CD4-positive, alpha-beta T cell treated with Interleukin-4 for 1 hour (primary cell): ENCODE measurements at regions not wholly inside any gene's neighbourhood (a gene's known extent, or its start where the extent isn't known, plus 50 kb on each side); places are given as distances from the start of the nearest gene placed in this dataset.

Experiments
- DNase-seq, 2 donors: peaks; one replicate each; pipeline ENCODE4 v3.0.0-alpha.2; 2020 to 2022

GRCh38 chrX:69110116-69110530, 55.1 kb downstream of the PJA1 start:
- no peak for DNase-seq

DNA sequence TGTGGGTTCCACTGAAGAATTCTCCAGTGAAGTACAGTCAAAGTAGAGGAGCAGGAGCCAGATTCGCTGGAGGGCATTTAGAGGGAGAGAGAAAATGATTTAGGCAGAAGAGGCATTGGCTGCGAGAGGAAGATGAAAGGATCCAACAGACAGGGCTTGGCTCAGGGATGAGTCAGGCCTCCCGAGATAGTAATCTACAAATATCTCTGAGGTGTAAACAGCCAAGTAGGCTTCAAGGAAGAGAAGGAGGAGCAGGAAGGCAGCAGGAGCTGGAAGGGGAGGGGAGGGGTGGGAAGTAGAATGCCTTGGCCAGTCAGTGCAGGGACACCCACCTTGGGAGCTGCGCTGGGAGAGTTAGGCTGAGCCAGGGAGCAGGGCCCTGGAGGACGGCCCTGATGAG, 55.5 kb downstream of the PJA1 start:
- no peak for DNase-seq

DNA sequence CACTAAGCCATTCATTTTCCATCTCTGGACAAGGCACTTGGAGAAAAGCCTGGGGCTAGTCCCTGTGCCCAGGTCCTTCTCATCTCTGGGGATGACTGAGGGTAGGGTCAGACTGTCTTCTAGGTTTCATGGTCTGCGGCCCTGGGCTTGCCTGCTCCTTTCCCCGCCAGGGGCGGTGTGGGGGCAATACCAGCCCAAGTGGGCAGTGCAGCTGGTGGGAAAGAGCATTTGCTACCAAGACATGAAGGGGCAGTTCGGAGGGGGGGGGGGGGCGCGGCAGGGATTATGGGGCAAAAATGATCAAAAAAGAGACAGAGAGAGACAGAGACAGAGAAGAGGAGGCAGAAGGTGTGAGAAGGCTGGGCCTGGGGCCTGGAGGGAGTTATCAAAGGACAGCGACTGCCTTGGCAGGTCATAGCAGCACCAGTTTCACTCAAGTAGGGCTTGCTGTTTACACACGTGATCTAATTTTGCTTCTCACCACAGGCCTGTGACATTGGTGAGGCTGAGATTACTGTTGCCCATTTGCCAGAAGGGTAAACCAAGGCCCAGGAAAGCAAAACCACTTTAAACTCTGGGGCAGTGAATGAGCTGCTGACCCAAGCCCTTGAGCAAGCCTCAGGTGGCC, 56.1 kb downstream of the PJA1 start:
- DNase-seq = no peak

DNA sequence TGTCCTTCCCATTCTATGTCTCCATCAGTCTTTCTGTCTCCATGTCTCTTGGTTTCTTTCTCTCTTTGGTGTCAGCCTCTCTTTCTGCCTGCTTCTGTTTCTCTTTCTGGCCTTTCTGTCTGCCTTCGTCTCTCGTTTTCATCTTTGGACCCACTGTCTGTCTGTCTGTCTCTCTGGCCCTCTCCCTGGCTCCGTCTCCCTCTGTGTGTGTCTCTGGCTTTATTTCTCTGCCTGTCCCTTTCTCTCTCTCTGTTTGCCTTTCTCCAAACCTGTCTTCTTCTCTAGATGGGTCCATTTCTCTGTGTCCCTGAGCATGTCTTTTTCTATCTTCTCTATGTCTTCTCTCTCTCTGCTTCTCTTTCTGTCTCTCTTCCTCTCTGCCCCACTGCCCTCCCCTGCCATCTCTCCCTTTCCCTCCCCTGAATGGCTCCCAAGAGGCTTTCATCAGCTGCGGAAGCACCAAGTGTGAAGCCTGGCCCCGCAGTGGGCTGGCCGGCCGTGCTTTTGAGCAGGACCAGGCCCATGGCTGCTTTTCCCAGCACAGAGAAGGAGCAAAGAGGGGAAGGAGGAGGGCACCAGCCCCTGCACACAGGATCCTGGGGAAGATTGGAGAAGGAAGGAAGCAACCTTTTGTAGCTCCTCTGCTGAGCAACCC, 57.4 kb downstream of the PJA1 start:
- DNase-seq = no peak

GRCh38 chrX:69107231-69107739, 58.0 kb downstream of the PJA1 start:
- no peak for DNase-seq

GRCh38 chrX:69104756-69105434, 60.4 kb downstream of the PJA1 start:
- no peak for DNase-seq

DNA sequence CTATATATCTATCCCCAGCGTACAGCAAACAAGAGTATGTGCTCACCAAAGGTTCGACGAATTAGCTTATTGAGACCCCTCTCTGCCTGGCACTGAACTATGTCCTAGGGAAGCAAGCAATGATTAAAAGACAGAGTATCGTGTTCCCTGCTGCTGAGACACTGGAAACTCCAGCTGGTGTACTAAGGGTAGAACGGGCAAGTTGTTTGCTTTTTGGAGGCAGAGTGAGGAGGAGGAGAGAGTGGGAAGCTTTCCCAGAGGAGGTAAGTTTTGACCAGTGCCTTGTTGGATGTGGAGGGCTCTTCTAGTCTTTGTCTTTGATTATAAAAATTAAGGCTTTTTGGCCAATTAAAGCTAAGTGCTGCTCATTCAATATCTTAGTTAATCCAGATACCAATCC, 61.7 kb downstream of the PJA1 start:
- no peak for DNase-seq

- no peak for DNase-seq
Measured at GRCh38 chrX:69102612-69103194, 62.5 kb downstream of the PJA1 start.

DNA sequence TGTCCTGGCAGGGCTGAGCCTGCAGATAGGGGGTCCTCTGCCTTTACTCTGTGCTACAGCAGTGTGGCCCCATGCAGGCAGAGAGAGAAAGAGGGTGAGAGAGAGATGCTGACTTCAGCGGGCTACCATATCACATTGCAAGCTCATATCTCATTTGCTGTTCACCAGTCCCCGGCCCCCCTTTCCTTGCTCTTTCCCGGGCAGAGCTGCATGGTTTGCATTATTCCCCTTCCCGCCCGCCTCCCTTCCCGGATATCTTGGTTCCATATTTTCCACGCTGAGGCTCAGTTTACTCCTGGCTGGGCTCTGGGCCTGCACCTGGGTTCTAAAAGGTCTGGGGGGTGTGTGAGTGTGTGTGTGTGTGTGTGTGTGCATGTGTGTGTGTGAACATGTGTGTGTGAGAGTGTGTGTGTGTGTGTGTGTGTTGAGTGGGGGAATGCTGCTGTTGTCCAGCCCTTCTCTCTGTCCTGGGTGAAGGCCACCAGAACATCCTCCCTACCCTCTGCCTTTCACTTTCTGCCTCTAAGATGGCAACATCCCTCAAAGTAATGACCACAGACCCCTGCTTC, 63.5 kb downstream of the PJA1 start:
- DNase-seq = no peak

DNA sequence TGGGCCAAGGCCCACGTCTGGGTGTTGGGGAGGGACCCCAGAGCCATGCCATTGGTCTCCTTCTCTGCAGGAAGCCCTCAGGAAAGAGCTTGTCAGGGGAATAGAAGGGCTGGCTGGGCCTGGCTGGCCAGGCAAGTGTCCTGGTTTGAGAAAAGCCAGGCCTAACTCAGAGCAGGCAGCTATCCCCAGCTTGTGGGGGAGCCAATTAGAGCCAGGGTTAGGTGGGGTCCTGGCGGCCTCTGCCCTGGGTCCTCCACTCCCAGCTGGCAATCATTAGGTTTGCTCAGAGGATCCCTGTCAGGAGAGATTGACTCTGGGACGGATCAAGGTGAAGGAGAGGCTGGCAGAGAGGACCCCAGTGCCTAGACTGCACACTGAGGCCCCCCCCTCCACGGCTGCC, 64.8 kb downstream of the PJA1 start:
- no peak for DNase-seq

DNA sequence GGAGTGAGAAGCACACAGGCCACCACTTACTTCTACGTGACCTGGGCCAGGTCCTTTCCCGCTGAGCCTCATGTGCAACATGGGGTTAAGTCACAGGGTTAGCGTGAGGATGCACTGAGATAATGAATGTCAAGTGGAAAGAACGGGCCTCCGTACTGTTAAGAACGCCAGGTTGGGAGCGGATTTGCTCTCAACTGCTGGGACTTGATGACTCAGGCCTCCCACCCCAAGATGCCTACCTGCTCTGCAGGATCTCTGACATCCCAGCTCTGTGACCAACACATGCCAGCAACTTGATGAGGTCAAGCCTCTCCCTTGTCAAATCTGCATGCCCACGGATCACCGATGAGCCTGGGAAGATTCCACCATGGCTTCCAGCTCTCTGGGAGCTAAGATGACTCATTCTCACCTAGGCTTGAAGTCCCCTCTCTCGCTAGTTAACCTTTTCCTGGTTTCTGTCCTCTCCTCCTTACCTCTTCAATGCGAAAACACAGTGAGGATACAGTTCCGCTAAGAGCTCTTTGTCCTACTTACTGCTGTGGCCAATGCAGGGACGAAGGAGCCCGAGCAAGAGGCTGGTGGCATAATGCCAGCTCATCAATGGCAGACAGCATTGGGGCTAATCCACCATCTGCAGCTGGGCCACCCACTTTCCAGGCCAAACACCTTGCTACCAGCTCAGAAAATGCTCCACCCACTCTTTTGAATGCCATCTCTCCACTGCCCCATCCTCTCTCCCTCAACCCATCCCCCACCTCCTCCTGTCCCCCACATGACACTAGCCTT, 67.6 kb downstream of the PJA1 start:
- no peak for DNase-seq

GRCh38 chrX:69096963-69097362, 68.3 kb downstream of the PJA1 start:
- DNase-seq = no peak

- no peak for DNase-seq
Measured at GRCh38 chrX:69094977-69095669, 70.1 kb downstream of the PJA1 start.

DNA sequence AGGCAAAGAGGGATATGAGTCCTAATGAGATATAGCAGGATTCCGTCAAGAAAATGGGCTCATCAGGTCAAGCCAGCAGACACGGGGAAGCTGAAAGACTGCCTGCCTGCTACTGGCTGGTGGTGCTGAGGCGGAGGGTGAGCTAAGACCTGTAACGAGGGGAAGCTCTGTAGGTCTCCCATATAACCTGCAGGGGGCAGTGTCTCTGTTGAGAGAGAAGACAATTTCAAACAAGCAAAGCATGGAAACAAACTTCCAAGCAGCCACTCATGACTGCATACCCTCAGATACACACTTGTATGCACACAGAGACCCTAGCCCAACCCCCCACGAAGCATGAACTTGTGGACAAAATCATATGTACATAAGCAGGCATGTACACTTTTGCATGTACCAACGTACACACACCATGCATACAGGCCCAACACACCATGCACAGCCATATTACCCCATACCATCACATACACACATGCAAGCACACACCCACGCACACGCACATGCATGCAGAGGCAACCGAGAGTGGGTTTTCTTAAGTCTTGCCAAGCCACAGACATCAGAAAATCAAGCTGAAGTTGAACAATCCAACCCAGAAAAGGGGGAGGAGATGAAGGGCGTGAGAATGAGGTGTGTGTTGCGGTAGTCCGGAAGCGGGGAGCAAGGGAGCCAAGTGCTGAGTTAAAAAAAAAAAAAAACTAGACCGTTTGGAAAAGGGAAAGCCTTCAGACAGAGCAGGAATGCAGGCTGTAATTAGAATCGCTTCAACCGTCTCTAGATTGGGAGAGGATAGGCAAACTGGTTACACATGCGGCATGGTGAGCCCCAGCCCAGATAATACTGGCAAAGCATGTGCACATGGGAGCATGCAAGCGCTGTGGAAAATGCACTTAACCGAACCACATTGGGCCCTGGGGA, 71.0 kb downstream of the PJA1 start:
- peak; percentile 14 to 26 for DNase-seq

DNA sequence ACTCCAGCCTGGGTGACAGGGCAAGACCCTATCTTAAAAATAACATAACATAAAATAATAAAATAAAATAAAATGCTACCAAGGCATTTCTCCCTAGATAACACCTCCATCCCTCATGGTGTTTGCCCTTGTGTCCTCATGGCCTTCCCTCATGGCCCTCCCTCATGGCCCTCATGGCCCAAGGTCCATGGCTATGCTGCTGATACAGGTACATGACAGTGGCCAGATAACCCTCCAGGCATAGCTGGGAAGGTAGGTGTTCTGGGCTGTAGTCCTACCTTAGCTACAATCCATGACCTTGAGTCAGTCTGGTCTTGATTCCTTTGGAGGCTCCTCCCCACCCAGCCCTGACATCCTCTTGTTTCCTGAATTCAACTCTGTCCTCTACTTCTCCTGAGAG, 75.2 kb downstream of the PJA1 start:
- no peak for DNase-seq

- DNase-seq = no peak
Measured at GRCh38 chrX:69089203-69089602, 76.0 kb downstream of the PJA1 start.

DNA sequence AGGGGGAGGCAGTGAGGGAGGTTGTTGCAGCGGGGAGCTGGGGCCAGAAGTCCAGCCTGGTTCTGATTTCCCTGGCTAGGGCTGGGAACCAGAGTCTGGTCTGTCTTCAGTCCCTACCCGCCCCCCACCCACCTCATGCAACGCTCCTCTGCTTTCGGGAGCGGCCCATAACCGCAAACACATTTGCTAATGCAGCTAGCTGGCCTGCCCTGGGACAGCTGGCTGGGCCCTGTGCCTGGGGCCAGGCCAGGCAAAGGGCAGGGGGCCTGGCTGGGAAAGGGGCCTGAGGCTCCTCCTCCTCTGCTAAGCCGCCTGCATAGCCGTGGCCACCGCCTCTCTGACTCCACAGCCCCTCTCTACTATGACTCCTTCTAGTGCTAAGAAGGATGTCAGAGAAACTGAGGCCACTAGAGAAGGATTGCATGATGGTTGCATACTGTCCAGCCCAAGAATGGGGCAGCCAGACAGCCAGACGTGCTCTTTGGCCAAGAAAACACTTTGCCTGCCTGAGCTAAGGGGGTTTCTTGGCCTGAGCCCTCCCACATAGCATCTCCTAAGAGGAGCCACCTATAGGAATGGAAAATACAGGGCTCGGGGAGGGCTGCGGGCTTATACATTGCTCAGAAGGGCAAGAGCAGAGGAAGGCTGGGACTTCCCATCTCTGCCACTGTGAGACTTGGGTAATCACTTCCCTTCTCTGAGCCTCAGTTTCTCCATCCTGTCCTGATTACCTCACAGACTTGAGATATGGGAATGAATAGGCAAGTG, 76.9 kb downstream of the PJA1 start:
- no peak for DNase-seq

DNA sequence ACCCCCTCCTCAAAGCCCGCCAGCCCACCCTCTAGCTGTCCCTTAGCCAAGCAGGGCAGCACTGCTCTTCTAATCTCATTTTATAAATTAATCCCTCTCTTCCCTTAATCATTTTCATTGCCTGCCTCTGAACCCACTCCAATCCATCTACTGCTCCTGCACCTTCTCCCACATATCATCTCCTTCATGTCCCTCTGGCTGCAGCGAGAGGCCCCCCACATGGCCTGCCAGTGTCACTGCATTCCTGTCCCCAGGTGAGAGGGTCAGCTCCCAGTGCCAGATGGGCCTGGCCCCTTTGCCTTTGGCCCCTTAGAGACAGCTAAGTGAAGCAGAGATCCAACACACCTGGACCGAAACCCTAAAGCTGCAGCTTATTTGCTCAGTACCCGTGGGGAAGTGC, 79.4 kb downstream of the PJA1 start:
- no peak for DNase-seq

GRCh38 chrX:69085151-69085550, 80.1 kb downstream of the PJA1 start:
- DNase-seq = no peak

GRCh38 chrX:69083801-69084200, 81.5 kb downstream of the PJA1 start:
- no peak for DNase-seq
